H1 (cell line): ENCODE measurements at regions not wholly inside any gene's neighbourhood (a gene's known extent, or its start where the extent isn't known, plus 50 kb on each side); places are given as distances from the start of the nearest gene placed in this dataset.

Experiments
- CTCF ChIA-PET: fragments of 300-600 bp; sonication (Branson Sonifier 250); formaldehyde crosslinking; loops from one replicate; lab custom pipeline; 2021; ENCODE audit not compliant: partially characterized antibody; lab: Charles Lee
- POLR2A ChIA-PET: fragments of 300-600 bp; sonication (Branson Sonifier 250); formaldehyde crosslinking; loops from one replicate; lab custom pipeline; 2021; ENCODE audit warnings: inconsistent platforms; ENCODE audit not compliant: partially characterized antibody; lab: Charles Lee
- DNase-seq, 2 experiments: peaks; one replicate each; pipeline versions ENCODE4 v3.0.0 to v3.0.0-alpha.2; 2010 to 2022; ENCODE audit warnings: low spot score in 2 of 2, low read depth in 1 of 2, mixed read lengths in 1 of 2
- FAIRE-seq: peaks from 2 replicates; lab custom pipeline; 2011; peaks lifted over from hg19 to GRCh38; lab: Jason Lieb, UNC
- H2AFZ ChIP-seq: 2 replicates; pipeline ENCODE4 v1.8.1; 2012; ENCODE audit warnings: low read length, inconsistent platforms
- H2AK5ac ChIP-seq: 2 replicates; pipeline ENCODE4 v1.6.1; 2013; ENCODE audit warnings: low read depth, low read length
- H2BK120ac ChIP-seq: replicated peaks from 2 replicates; pipeline ENCODE3; 2013; ENCODE audit warnings: low read depth, low read length, inconsistent platforms
- H2BK12ac ChIP-seq: 2 replicates; pipeline ENCODE4 v1.6.1; 2013; ENCODE audit warnings: low read depth, low read length
- H2BK15ac ChIP-seq: 2 replicates; pipeline ENCODE4 v1.6.1; 2013; ENCODE audit warnings: low read length
- H2BK20ac ChIP-seq: 2 replicates; pipeline ENCODE4 v1.6.1; 2013; ENCODE audit warnings: low read length
- H2BK5ac ChIP-seq: 2 replicates; pipeline ENCODE4 v1.6.1; 2013; ENCODE audit warnings: low read depth, low read length
- H3K14ac ChIP-seq: 2 replicates; pipeline ENCODE4 v1.6.1; 2013; ENCODE audit warnings: inconsistent platforms; ENCODE audit not compliant: insufficient read length
- H3K18ac ChIP-seq: 2 replicates; pipeline ENCODE4 v1.6.1; 2013; ENCODE audit warnings: low read length; ENCODE audit errors: extremely low read depth
- H3K23ac ChIP-seq: 2 replicates; pipeline ENCODE4 v1.6.1; 2013; ENCODE audit warnings: inconsistent platforms; ENCODE audit not compliant: insufficient read length
- H3K23me2 ChIP-seq: 2 replicates; pipeline ENCODE4 v1.6.1; 2013; ENCODE audit warnings: low read depth, low read length
- H3K27ac ChIP-seq: 2 replicates; pipeline ENCODE4 v1.6.1; 2011; ENCODE audit warnings: low read depth, low read length, inconsistent platforms
- H3K27me3 ChIP-seq, 4 experiments: replicated peaks in 1 of 4; 1 replicate in 1 of 4; 2 replicates in 3 of 4; pipeline versions ENCODE4 v1.6.1 to v1.8.1; 2011 to 2013; ENCODE audit warnings: low read length in 3 of 4, mild to moderate bottlenecking in 3 of 4, inconsistent platforms in 2 of 4, mixed read lengths in 2 of 4, moderate library complexity in 1 of 4; ENCODE audit not compliant: control insufficient read depth in 3 of 4, insufficient read depth in 3 of 4; ENCODE audit errors: extremely low read depth in 1 of 4
- H3K36me3 ChIP-seq, 4 experiments: 2 replicates each; pipeline versions ENCODE4 v1.6.1 to v1.8.1; 2011 to 2013; ENCODE audit warnings: mild to moderate bottlenecking in 4 of 4, low read length in 3 of 4, moderate library complexity in 2 of 4, control low read depth in 1 of 4, inconsistent platforms in 1 of 4; ENCODE audit not compliant: insufficient read depth in 4 of 4, control insufficient read depth in 2 of 4
- H3K4ac ChIP-seq: replicated peaks from 2 replicates; pipeline ENCODE3; 2013; ENCODE audit warnings: low read length, low read depth, mixed read lengths, inconsistent platforms; ENCODE audit not compliant: insufficient read length
- H3K4me1 ChIP-seq, 4 experiments: replicated peaks in 1 of 4; 1 replicate in 1 of 4; 2 replicates in 3 of 4; pipeline versions ENCODE4 v1.6.1 to v1.8.1; 2011 to 2013; ENCODE audit warnings: low read length in 3 of 4, inconsistent platforms in 2 of 4, mixed read lengths in 1 of 4; ENCODE audit not compliant: insufficient read depth in 4 of 4, control insufficient read depth in 3 of 4
- H3K4me2 ChIP-seq, 2 experiments: 2 replicates each; pipeline versions ENCODE4 v1.6.1 to v1.8.1; 2011 to 2013; ENCODE audit warnings: low read depth in 2 of 2, low read length in 2 of 2, control low read depth in 1 of 2, inconsistent platforms in 1 of 2, mild to moderate bottlenecking in 1 of 2; ENCODE audit not compliant: insufficient read depth in 1 of 2
- H3K4me3 ChIP-seq, 4 experiments: fragments of 200-600, 300-600 bp in 1 of 4; sonication (generic), shearing (Covaris generic), sonication (Bioruptor Twin) in 1 of 4; 2 replicates each; pipeline versions ENCODE4 v1.5.1 to v1.8.1; 2011 to 2016; ENCODE audit warnings: low read length in 4 of 4, low read depth in 3 of 4, control low read depth in 2 of 4, inconsistent platforms in 2 of 4, mild to moderate bottlenecking in 2 of 4, mixed read lengths in 1 of 4, moderate library complexity in 1 of 4; ENCODE audit not compliant: insufficient read depth in 2 of 4; ENCODE audit errors: extremely low read depth in 1 of 4
- H3K56ac ChIP-seq: replicated peaks from 2 replicates; pipeline ENCODE3; 2013; ENCODE audit warnings: low read depth, mild to moderate bottlenecking, mixed read lengths, low read length, inconsistent platforms; ENCODE audit not compliant: insufficient read length
- H3K79me1 ChIP-seq: 2 replicates; pipeline ENCODE4 v1.6.1; 2013; ENCODE audit warnings: low read depth, low read length, control low read depth
- H3K79me2 ChIP-seq, 2 experiments: 2 replicates each; pipeline versions ENCODE4 v1.6.1 to v1.8.1; 2012 to 2013; ENCODE audit warnings: low read length in 2 of 2, mild to moderate bottlenecking in 2 of 2, inconsistent platforms in 1 of 2; ENCODE audit not compliant: insufficient read depth in 2 of 2, control insufficient read depth in 1 of 2
- H3K9ac ChIP-seq, 4 experiments: replicated peaks in 1 of 4; 1 replicate in 1 of 4; 2 replicates in 3 of 4; pipeline versions ENCODE4 v1.6.1 to v1.8.1; 2011 to 2013; ENCODE audit warnings: low read depth in 3 of 4, low read length in 3 of 4, control low read depth in 2 of 4, mild to moderate bottlenecking in 2 of 4, moderate library complexity in 2 of 4, inconsistent platforms in 1 of 4; ENCODE audit errors: extremely low read depth in 1 of 4
- H3K9me3 ChIP-seq, 2 experiments: 2 replicates each; pipeline versions ENCODE4 v1.6.1 to v1.8.1; 2012 to 2013; ENCODE audit warnings: mild to moderate bottlenecking in 2 of 2, moderate library complexity in 2 of 2, control low read depth in 1 of 2, inconsistent platforms in 1 of 2, low read depth in 1 of 2, low read length in 1 of 2, mixed read lengths in 1 of 2; ENCODE audit not compliant: insufficient read depth in 2 of 2
- H4K20me1 ChIP-seq, 2 experiments: replicated peaks in 1 of 2; 2 replicates each; pipeline versions ENCODE3 to v1.8.1; 2011 to 2013; ENCODE audit warnings: inconsistent platforms in 2 of 2, low read length in 2 of 2, mild to moderate bottlenecking in 1 of 2; ENCODE audit not compliant: insufficient read depth in 2 of 2, control insufficient read depth in 1 of 2
- H4K5ac ChIP-seq: 2 replicates; pipeline ENCODE4 v1.6.1; 2013; ENCODE audit warnings: low read length, low read depth, mixed read lengths, inconsistent platforms; ENCODE audit not compliant: insufficient read length
- H4K8ac ChIP-seq: 2 replicates; pipeline ENCODE4 v1.8.0; 2013; ENCODE audit warnings: mild to moderate bottlenecking, moderate library complexity, low read length, inconsistent platforms; ENCODE audit not compliant: insufficient read depth; ENCODE audit errors: extremely low read depth
- H4K91ac ChIP-seq: replicated peaks from 2 replicates; pipeline ENCODE3; 2013; ENCODE audit warnings: low read length, mixed read lengths, inconsistent platforms; ENCODE audit not compliant: insufficient read length
- ASH2L ChIP-seq: fragments of 200-600, 300-600 bp; sonication (generic); IDR thresholded peaks from one replicate; pipeline ENCODE4 v1.7.1; 2017; ENCODE audit warnings: low read length
- BCL11A ChIP-seq, 2 experiments: IDR thresholded peaks; one replicate each; pipeline ENCODE4 v1.6.1; 2011; ENCODE audit warnings: low read depth in 2 of 2, low read length in 2 of 2, mild to moderate bottlenecking in 2 of 2
- CHD2 ChIP-seq: IDR thresholded peaks from 2 replicates; pipeline ENCODE4 v1.6.1; 2012; ENCODE audit warnings: low read length, improper control_type of control experiment
- EGR1 ChIP-seq: IDR thresholded peaks from 2 replicates; pipeline ENCODE4 v1.6.1; 2011; ENCODE audit warnings: low read depth, low read length, borderline replicate concordance
- FOSL1 ChIP-seq: IDR thresholded peaks from 2 replicates; pipeline ENCODE4 v1.6.1; 2011; ENCODE audit warnings: mild to moderate bottlenecking, low read depth, low read length, moderate library complexity; ENCODE audit not compliant: insufficient read depth
- GTF2F1 ChIP-seq: IDR thresholded peaks from 2 replicates; pipeline ENCODE4 v1.6.1; 2012; ENCODE audit warnings: low read depth, low read length, improper control_type of control experiment, borderline replicate concordance
- HDAC6 ChIP-seq: IDR thresholded peaks from one replicate; pipeline ENCODE4 v1.7.1; 2012; ENCODE audit warnings: low read depth, mild to moderate bottlenecking, inconsistent platforms, low read length, moderate library complexity
- NANOG ChIP-seq: IDR thresholded peaks from 2 replicates; pipeline ENCODE4 v1.6.1; 2011; ENCODE audit warnings: low read length, low read depth, mild to moderate bottlenecking, inconsistent platforms; ENCODE audit not compliant: insufficient read depth, poor library complexity, severe bottlenecking
- POU5F1 ChIP-seq: IDR thresholded peaks from 2 replicates; pipeline ENCODE4 v1.6.1; 2011; ENCODE audit warnings: low read depth, mild to moderate bottlenecking, low read length, moderate library complexity
- RFX5 ChIP-seq: IDR thresholded peaks from 2 replicates; pipeline ENCODE4 v1.6.1; 2011; ENCODE audit warnings: low read depth, low read length, improper control_type of control experiment, borderline replicate concordance
- RNF2 ChIP-seq: fragments of 200-900, 300-1000 bp; sonication (generic); IDR thresholded peaks from 2 replicates; pipeline ENCODE4 v1.7.1; 2016; ENCODE audit warnings: borderline replicate concordance, low read depth, mild to moderate bottlenecking, antibody characterized with exemption, low read length; ENCODE audit not compliant: poor library complexity, severe bottlenecking; ENCODE audit errors: missing control alignments
- SAP30 ChIP-seq: fragments of 300-600 bp; sonication (generic); IDR thresholded peaks from 2 replicates; pipeline ENCODE4 v1.7.1; 2012; ENCODE audit warnings: low read length, moderate library complexity, mild to moderate bottlenecking, inconsistent platforms; ENCODE audit not compliant: insufficient read depth, insufficient replicate concordance
- TAF1 ChIP-seq: IDR thresholded peaks from 2 replicates; pipeline ENCODE4 v1.6.1; 2011; ENCODE audit warnings: mild to moderate bottlenecking, low read depth, low read length
- ZNF274 ChIP-seq: IDR thresholded peaks from 2 replicates; pipeline ENCODE4 v1.7.0; 2012; ENCODE audit warnings: low read length, borderline replicate concordance; ENCODE audit errors: extremely low read depth
- WGBS, 2 experiments: shearing (Covaris generic) in 1 of 2; methylation state at CpG; one replicate each; pipeline versions ENCODE4 v1.1.6 to v1.1.7; 2013 to 2015; ENCODE audit warnings: low lambda C conversion rate in 2 of 2, mixed read lengths in 2 of 2, inconsistent platforms in 1 of 2, low coverage in 1 of 2, missing lambda C conversion rate in 1 of 2; ENCODE audit not compliant: insufficient replicate concordance in 2 of 2, insufficient coverage in 1 of 2, insufficient read length in 1 of 2; ENCODE audit errors: extremely low coverage in 1 of 2, missing lambda C conversion rate in 1 of 2; 5-methylcytosine and 5-hydroxymethylcytosine counted together

GRCh38 chr12:3996322-3996721 is 123.1 kb upstream of the PARP11 start:
- Histone ChIP-seq H4K20me1 (no peaks in the 10 kb centered on the region), H3K27ac (no peak overlapping the region), H3K56ac (no peak overlapping the region), H2BK20ac (peak overlapping the region; percentile 27; the same call in 1 of the 2 replicates), H2BK12ac (peak overlapping the region; percentile 62; the same call in 1 of the 2 replicates), H3K4me2 (no peak overlapping the region), H3K4me1 (0 out of 7 replicates have a peak, but pooled peaks cover 0 to 2% (median 0%) of the 10 kb centered on the region in 4 experiments), H2BK5ac (peak overlapping the region; percentile 0; the same call in 1 of the 2 replicates), H3K36me3 (no peaks in the 10 kb centered on the region), H3K27me3 (peaks cover 0 to 3% (median under 1%) of the 10 kb centered on the region in 4 experiments; a peak in 1 of 7 replicates), H2BK120ac (no peak overlapping the region), H3K79me1 (no peaks in the 10 kb centered on the region), H2AFZ (no peak overlapping the region), H3K18ac (no peak overlapping the region), H3K9me3 (peaks cover 5 to 8% of the 10 kb centered on the region in 2 experiments; a peak in 3 of 4 replicates), H3K9ac (no peak overlapping the region), H3K79me2 (no peaks in the 10 kb centered on the region), H3K23me2 (no peaks in the 10 kb centered on the region), H2BK15ac (no peak overlapping the region), H3K4me3 (no peak overlapping the region), H3K14ac (no peak overlapping the region), H3K23ac (no peak overlapping the region), H4K91ac (no peak overlapping the region), H3K4ac (no peak overlapping the region), H4K8ac (no peak overlapping the region), H4K5ac (no peak overlapping the region), H2AK5ac (no peak overlapping the region)
- ChIA-PET POLR2A (interaction anchor here (0.6 to 3.3 kb wide), 3 partner anchors 29 to 280 kb away, joined by 3 to 12 read pairs (median 3); no protein-coding TSS in a partner anchor), CTCF (interaction anchor here (0.5 to 18.4 kb wide), 22 partner anchors 8 to 318 kb away, joined by 3 to 273 read pairs (median 4); no protein-coding TSS in a partner anchor)
- 81% methylated on average over 5 of the region's 5 CpGs; no CpG with 5 or more reads in 1 of the 2 experiments for WGBS, 2 experiments
- DNase-seq (no peak), FAIRE-seq (no peak)
- TF ChIP-seq RFX5 (no peak), HDAC6 (no peak), TAF1 (no peak), RNF2 (no peak), GTF2F1 (no peak), ASH2L (no peak), ZNF274 (no peak), NANOG (no peak), CHD2 (no peak), EGR1 (no peak), POU5F1 (no peak), SAP30 (no peak), FOSL1 (no peak), BCL11A (IDR thresholded peaks at IDR 0.05; ENCODE audit: low read depth in 2 of 2, low read length in 2 of 2) (no peak)
